ENCODE measurements at regions not wholly inside any gene's neighbourhood (a gene's known extent, or its start where the extent isn't known, plus 50 kb on each side); places are given as distances from the start of the nearest gene placed in this dataset.

DNA sequence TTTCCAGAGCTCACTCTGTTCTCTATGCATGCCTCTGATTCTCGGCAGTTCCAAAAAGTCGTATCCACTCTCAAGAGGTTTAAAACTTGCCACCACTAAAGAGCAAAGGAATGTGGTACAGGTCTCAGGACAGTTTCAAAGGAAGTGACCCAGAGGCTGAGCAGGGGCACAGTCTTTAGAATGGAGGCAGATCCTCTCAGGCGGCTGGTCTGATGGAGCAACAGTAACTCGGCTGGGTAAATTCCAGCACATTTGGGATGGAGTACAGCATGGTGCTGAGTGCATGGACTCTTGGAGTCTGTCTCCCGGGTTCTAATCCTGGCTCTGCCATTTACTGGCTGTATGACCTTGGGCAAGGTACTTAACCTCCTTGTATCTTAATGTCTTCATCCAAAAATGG lies 88.1 kb upstream of the BACH2 start:
- H3K4me3 Mint-ChIP-seq, result no peak overlapping the region
- H3K27me3 Mint-ChIP-seq, result no peaks in the 10 kb centered on the region
- H3K9me3 Mint-ChIP-seq, result no peaks in the 10 kb centered on the region
- H3K36me3 Mint-ChIP-seq (ENCODE audit: low read depth), result no peaks in the 10 kb centered on the region
- DNase-seq (no peak), ATAC-seq (no peak)
- H3K4me1 Mint-ChIP-seq, result peaks cover 59% of the 10 kb centered on the region
- peak overlapping the region; percentile 18 for H3K27ac Mint-ChIP-seq

DNA sequence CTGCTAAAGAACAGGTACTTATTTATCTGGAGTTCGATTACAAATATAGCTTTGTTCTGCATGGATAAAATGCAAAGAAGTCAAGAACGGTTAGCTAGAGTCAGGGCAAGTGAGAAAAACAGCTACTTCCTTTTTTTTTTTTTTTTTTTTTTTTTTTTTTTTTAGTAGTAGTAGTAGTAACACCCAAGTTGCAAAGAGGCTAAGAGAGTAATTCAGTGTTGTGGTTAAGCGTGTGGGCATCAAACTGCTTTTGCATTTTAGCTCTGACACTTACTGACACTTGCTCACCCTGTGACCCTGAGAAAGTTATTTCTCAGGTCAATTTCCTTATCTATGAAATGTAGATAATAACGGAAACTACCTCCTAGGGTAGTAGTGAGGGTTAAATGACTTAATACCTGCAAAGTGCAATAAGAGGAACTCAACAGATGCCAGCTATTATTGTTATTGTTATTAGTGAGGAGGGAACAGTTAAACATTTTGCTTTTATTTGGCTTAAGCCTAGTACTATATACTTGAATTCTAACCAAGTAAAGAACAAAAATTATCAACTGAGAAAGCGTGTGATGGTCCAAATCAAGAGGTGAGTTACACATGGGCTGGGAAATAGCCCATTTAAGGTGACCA lies 86.7 kb upstream of the BACH2 start:
- peak; percentile 92 for ATAC-seq
- H3K27me3 Mint-ChIP-seq, result no peaks in the 10 kb centered on the region
- peaks cover 47% of the 10 kb centered on the region for H3K4me1 Mint-ChIP-seq

DNA sequence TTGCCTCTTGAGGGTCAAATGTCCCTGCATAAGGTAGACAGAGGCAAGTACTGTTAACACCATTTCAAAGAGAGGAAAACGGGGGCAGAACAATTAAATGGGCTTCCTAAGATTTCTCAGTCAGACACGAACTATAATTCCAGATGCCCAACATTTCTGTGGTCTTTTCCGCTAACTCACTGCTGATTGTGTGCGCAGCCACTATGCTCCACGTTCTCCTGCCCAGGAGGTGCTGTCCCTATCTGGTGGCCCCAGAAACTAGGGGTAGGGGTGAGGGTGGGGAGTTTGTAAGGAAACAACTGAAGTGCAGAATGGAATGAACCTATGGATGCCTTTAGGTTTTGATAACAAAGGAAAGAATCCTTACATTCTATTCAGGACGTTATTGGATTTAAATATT lies 86.1 kb upstream of the BACH2 start:
- ATAC-seq, result no peak

More for the DNA sequence above, 86.7 kb upstream of the BACH2 start:
- DNase-seq, result no peak
- Mint-ChIP-seq H3K36me3 (ENCODE audit: low read depth) (no peaks in the 10 kb centered on the region), H3K4me3 (no peak overlapping the region), H3K27ac (peak overlapping the region; percentile 31), H3K9me3 (no peaks in the 10 kb centered on the region)

DNA sequence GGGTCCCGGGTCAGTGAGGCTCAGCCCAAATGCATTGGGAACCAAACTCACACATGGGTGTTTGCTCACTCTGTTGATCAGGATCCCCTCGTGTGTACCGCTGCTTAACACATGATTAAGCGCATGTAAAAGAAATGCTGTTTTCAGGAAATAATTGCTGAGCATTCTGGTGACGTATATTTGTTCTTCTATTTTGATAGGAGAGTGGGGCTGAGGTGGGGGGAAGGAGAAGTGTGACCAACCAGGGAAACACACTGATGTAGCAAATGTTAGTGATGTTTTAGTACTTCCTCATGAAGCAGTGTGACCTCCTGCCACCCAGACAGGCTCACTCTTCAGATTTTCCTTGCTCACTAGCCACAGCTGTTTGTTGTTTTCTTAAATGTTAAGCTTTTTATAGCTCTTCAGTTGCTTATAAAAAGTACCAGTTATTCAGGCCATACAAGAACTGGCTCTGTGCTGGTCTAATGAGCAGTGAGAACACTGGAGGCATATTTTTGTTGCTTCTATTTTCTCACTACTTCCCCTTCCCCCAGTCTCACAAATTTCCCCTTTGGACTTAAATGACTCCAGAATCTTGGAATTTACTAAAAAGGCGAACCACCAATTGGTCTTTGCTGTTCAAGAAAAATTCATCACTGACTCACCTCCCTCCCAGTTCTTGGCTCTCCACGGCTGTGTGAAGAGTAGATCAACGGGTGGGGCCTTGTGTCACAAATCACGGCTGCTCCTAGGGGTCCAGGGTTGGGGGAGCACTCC lies 79.2 kb upstream of the BACH2 start:
- Mint-ChIP-seq H3K4me3 (no peak overlapping the region), H3K27ac (peak overlapping the region; percentile 52), H3K36me3 (ENCODE audit: low read depth) (no peaks in the 10 kb centered on the region), H3K4me1 (peaks cover 15% of the 10 kb centered on the region), H3K27me3 (no peaks in the 10 kb centered on the region), H3K9me3 (no peaks in the 10 kb centered on the region)
- ATAC-seq (no peak), DNase-seq (no peak)

More for the DNA sequence above, 86.1 kb upstream of the BACH2 start:
- no peaks in the 10 kb centered on the region for H3K9me3 Mint-ChIP-seq
- no peak for DNase-seq
- no peak overlapping the region for H3K4me3 Mint-ChIP-seq
- H3K27me3 Mint-ChIP-seq, result no peaks in the 10 kb centered on the region
- H3K4me1 Mint-ChIP-seq, result peaks cover 43% of the 10 kb centered on the region
- peak overlapping the region; percentile 31 for H3K27ac Mint-ChIP-seq
- no peaks in the 10 kb centered on the region for H3K36me3 Mint-ChIP-seq (ENCODE audit: low read depth)

DNA sequence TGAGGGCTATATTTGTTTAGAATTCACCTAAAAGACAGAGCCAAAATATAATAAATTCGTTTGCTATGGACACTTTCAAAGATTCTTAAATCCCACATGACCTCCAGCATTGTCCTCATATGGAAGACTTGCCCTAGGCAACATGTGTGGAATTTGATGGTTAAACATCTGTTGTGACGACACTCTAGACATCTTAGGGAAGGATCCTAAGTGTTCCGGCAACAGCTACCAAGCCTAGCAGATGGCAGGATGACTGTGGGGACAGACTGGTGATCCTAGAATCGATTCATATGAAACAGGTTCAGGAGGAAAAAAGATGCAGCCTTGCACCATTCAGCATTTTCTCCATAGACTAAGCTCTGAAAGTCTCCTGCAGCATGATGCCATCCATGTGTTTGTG lies 77.6 kb upstream of the BACH2 start:
- DNase-seq (no peak), ATAC-seq (no peak)
- no peaks in the 10 kb centered on the region for H3K27me3 Mint-ChIP-seq
- no peak overlapping the region for H3K27ac Mint-ChIP-seq
- no peaks in the 10 kb centered on the region for H3K9me3 Mint-ChIP-seq
- no peaks in the 10 kb centered on the region for H3K36me3 Mint-ChIP-seq (ENCODE audit: low read depth)
- H3K4me1 Mint-ChIP-seq, result peaks cover 30% of the 10 kb centered on the region
- no peak overlapping the region for H3K4me3 Mint-ChIP-seq

DNA sequence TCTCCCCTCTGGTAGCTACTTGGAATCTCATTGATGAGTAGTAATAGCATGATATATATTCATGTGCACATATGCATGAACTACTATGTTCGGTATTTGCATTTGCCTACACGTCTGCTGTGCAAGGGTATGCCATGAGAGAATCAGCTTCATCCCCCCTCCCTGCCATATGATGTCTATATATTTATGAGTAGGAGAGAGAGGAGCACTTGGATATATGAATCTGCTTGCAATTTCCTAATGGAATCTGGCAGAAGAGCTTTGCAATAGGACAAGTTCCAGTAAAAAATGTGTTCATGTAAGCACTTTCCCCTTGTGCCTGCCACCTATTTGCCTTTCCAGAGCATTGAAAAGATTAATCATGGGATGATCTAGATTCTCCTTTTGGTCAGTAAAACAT lies 76.2 kb upstream of the BACH2 start:
- no peak overlapping the region for H3K4me3 Mint-ChIP-seq
- H3K36me3 Mint-ChIP-seq (ENCODE audit: low read depth), result no peaks in the 10 kb centered on the region
- no peak overlapping the region for H3K27ac Mint-ChIP-seq
- H3K4me1 Mint-ChIP-seq, result peaks cover 37% of the 10 kb centered on the region
- no peaks in the 10 kb centered on the region for H3K27me3 Mint-ChIP-seq
- ATAC-seq (no peak), DNase-seq (no peak)
- H3K9me3 Mint-ChIP-seq, result no peaks in the 10 kb centered on the region

DNA sequence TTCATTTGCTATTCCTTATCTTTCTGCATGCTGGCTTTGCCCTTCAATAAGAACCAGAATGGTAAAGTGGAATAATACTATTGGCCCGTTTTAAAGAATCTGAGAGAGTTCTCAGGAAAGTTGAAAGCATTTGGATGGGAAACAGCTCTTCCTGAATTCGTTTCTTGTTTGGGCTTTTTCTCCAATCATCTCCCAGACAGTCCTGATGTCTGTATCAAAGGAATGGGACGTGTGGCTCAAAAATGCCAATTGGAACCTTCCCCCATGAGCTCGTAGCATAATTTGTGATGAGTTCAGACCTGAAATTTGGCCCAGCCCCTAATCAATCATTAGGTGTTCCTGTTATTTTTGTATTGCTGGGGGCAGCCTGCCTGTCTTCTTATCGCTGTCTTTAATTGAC lies 75.8 kb upstream of the BACH2 start:
- no peak for DNase-seq
- Mint-ChIP-seq H3K27me3 (no peaks in the 10 kb centered on the region), H3K27ac (no peak overlapping the region), H3K4me3 (no peak overlapping the region), H3K4me1 (peaks cover 37% of the 10 kb centered on the region), H3K9me3 (no peaks in the 10 kb centered on the region), H3K36me3 (ENCODE audit: low read depth) (no peaks in the 10 kb centered on the region)
- no peak for ATAC-seq

DNA sequence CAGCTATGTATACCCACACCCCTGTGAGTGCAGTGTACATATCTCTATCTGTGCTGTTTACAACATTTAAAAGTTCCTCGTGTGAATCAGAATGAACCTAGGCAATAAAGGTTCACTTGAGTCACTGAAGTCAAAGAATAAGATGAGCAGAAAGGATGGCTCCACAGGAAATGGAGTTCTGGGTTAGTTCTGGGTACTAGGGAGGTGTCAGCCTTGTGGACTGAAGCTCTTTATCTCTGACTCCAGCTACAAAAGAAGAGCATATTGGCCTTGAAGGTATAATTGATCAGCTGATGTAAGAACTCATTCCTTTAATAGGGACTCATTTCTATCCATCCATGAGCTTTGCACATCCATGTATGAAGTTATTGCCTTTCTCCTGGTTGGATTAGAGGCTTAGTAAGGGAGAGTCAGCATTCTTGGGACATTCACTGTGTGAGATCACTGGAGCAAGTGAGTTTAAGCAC lies 73.9 kb upstream of the BACH2 start:
- Mint-ChIP-seq H3K9me3 (no peaks in the 10 kb centered on the region), H3K4me1 (peaks cover 29% of the 10 kb centered on the region), H3K36me3 (ENCODE audit: low read depth) (no peaks in the 10 kb centered on the region), H3K27me3 (no peaks in the 10 kb centered on the region), H3K4me3 (no peak overlapping the region), H3K27ac (no peak overlapping the region)
- ATAC-seq, result peak; percentile 77
- DNase-seq, result no peak

DNA sequence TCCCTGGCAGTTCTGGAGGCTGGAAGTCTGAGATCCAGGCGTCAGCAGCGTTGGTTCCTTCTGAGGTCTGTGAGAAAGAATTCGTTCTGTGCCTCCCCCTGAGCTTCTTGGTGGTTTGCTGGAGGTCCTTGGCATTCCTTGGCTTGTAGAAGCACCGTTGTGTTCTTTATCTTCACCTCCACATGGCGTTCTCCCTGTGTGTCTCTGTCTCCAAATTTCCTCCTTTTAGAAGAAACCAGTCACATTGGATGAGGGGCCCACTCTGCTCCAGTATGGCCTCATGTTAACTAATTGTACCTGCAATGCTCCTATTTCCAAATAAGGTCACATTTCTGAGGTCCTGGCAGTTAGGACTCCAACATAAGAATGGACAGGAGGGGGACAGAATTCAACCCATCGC lies 73.0 kb upstream of the BACH2 start:
- Mint-ChIP-seq H3K4me1 (peaks cover 29% of the 10 kb centered on the region), H3K36me3 (ENCODE audit: low read depth) (no peaks in the 10 kb centered on the region), H3K27me3 (no peaks in the 10 kb centered on the region), H3K27ac (peak overlapping the region; percentile 27), H3K4me3 (no peak overlapping the region), H3K9me3 (no peaks in the 10 kb centered on the region)
- ATAC-seq, result no peak
- DNase-seq, result no peak

DNA sequence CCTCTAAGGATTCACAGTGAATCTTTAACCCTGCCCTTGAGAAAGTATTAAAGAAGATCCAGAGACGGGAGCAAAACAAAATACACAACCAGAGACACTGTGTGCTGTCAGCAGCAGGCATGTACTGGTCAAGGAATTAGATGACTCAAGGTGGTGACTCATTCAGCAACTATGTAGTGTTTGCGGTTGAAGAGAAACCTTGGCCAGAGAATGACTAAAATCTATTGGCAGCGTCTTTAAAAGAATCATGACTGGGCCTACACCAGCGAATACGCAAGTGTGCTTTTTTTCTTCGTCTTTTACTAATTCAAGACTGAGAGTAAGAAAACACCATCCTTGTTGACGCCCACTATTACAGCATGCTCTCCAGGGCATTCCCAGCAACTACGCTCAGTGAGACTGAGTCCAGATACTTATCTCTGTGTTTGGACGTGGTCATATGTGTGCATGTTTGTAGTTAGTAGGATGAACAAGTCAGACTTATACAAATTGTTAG lies 72.4 kb upstream of the BACH2 start:
- Mint-ChIP-seq H3K27me3 (no peaks in the 10 kb centered on the region), H3K4me3 (no peak overlapping the region), H3K4me1 (peaks cover 32% of the 10 kb centered on the region), H3K36me3 (ENCODE audit: low read depth) (no peaks in the 10 kb centered on the region), H3K27ac (peak overlapping the region; percentile 14), H3K9me3 (no peaks in the 10 kb centered on the region)
- DNase-seq (no peak), ATAC-seq (peak; percentile 79)

DNA sequence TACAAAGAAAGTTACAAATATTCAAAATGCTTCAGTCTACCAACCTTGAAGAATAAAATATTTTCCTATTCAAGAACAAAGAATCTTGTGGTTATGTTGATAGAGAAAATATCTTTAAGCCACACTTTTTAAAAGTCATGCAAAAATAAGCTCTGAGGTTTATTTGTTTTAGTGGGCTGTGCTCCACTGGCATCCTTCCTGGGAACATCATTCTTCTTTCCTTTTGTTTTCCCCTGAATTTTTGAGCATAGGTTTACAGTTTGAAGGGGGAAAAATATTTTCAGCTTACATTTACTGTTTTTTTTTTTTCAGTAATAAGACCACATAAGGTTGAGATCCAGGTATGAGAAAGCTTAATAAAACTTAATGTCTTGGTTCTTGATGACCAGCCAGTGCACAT lies 72.0 kb upstream of the BACH2 start:
- DNase-seq (no peak), ATAC-seq (no peak)
- no peaks in the 10 kb centered on the region for H3K27me3 Mint-ChIP-seq
- H3K4me1 Mint-ChIP-seq, result peaks cover 37% of the 10 kb centered on the region
- peak overlapping the region; percentile 14 for H3K27ac Mint-ChIP-seq
- H3K36me3 Mint-ChIP-seq (ENCODE audit: low read depth), result no peaks in the 10 kb centered on the region
- no peaks in the 10 kb centered on the region for H3K9me3 Mint-ChIP-seq
- H3K4me3 Mint-ChIP-seq, result no peak overlapping the region

DNA sequence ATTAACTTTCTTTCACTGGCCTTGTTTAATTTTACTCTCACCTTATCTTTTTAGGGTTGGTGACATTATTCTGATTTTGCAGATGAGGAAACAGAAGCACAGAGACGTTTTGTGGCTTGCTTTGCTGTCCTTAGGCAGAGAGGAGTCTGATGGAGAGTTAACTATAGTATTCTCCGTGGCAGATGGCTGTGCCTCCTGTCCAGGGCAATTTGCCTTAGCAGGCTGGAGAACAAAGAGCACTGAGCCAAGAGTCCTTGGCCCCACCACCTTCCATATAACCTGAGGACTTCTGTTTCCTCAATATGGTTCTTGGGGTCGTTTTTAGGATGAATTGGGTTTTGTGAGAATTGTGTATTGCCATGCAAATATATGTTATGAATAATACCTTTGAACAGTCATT lies 71.4 kb upstream of the BACH2 start:
- Mint-ChIP-seq H3K27me3 (no peaks in the 10 kb centered on the region), H3K27ac (no peak overlapping the region), H3K4me1 (peaks cover 40% of the 10 kb centered on the region), H3K4me3 (no peak overlapping the region), H3K9me3 (no peaks in the 10 kb centered on the region), H3K36me3 (ENCODE audit: low read depth) (no peaks in the 10 kb centered on the region)
- DNase-seq (no peak), ATAC-seq (no peak)

DNA sequence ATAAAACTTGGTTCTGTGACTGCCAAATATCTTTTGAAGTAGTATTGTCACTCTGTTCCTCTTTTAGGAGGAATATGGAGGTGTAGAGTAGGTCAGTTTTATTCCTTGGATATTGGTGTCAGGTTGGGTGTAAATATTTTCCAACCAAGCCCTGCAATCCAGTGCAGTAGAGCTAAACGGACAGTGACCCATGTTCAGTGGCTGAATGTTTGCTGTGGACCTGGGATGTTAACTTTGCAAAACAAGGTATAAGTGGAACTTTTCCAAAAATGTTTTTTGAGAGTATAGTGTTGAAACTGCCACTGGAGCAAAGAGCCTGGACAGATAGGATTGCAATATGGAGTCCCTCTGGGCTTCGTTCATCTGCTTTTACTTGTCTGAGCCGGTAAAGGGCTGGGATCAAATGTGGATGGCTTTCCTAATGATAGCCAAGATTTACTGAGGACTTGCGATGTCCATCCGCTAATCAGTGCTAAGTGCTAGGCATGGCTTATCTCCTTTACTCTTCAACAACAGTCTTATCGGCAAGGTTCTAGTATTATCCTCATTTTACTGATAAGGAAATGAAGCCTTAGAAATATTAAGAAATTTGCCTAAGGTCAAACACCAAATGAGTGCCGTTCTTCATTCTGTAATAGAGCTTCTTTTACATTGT lies 69.0 kb upstream of the BACH2 start:
- Mint-ChIP-seq H3K36me3 (ENCODE audit: low read depth) (no peaks in the 10 kb centered on the region), H3K4me3 (no peak overlapping the region), H3K27ac (no peak overlapping the region), H3K4me1 (peaks cover 34% of the 10 kb centered on the region), H3K9me3 (no peaks in the 10 kb centered on the region), H3K27me3 (no peaks in the 10 kb centered on the region)
- ATAC-seq, result no peak
- DNase-seq, result no peak

DNA sequence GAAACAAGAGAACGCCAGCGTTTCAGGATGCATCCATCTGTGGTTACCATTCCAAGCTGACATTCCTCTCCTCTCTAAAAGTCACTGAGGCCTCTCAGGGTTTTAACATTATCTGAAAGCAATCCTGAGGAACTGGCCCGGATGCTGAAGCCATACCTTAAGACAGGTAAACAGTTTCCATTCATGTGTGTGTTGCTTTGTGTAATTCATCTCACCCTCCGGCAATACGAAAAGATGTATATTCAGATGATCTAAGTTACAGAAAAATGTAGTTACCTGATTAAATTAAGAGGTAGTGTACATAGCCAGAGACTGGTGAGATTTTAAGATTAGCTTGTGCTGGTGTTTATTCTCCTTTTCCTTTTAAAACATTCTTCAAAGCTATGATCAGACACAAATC lies 68.4 kb upstream of the BACH2 start:
- Mint-ChIP-seq H3K4me3 (no peak overlapping the region), H3K9me3 (no peaks in the 10 kb centered on the region), H3K27ac (no peak overlapping the region), H3K36me3 (ENCODE audit: low read depth) (no peaks in the 10 kb centered on the region), H3K27me3 (no peaks in the 10 kb centered on the region), H3K4me1 (peaks cover 28% of the 10 kb centered on the region)
- ATAC-seq, result no peak
- no peak for DNase-seq

DNA sequence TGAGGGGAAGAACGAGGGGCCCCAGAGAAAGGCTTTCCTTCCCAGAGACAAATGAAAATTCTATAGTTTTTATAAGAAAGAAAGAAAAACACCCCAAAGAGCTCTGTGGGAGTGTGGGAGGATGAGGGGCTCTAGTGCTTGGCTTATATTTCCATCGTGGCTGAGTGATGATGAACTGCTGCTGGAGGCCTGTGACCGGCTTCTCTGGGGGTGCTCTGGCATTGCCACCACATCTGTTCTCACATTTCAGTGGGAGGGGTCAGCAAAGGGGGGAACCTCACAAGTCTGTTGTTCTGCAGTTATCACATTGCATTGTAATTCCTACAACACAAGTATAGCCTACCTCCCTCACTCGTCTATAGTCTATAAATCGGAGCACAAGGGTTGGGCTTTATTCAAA lies 67.6 kb upstream of the BACH2 start:
- Mint-ChIP-seq H3K36me3 (ENCODE audit: low read depth) (no peaks in the 10 kb centered on the region), H3K27ac (no peak overlapping the region), H3K4me3 (no peak overlapping the region), H3K9me3 (no peaks in the 10 kb centered on the region), H3K27me3 (no peaks in the 10 kb centered on the region), H3K4me1 (peaks cover 21% of the 10 kb centered on the region)
- DNase-seq, result no peak
- no peak for ATAC-seq
